DND-41 (cell line): ENCODE measurements at regions not wholly inside any gene's neighbourhood (a gene's known extent, or its start where the extent isn't known, plus 50 kb on each side); places are given as distances from the start of the nearest gene placed in this dataset.

Experiments
- ATAC-seq: fragments of 200-7000 bp; cut with Tn5 transposase; 3 replicates; pipeline ENCODE4 v1.9.1; 2021; ENCODE audit warnings: low read depth; ENCODE audit not compliant: insufficient read depth
- DNase-seq: peaks from one replicate; pipeline ENCODE4 v3.0.0-alpha.2; 2020
- H2AFZ ChIP-seq: 2 replicates; pipeline ENCODE4 v1.6.0; 2012; ENCODE audit warnings: low read depth, low read length
- H3K27ac ChIP-seq: 2 replicates; pipeline ENCODE4 v1.5.1; 2012; ENCODE audit warnings: low read length, inconsistent platforms
- H3K27me3 ChIP-seq: fragments of 200-600 bp; sonication (generic); 2 replicates; pipeline ENCODE4 v1.6.0; 2012; ENCODE audit warnings: low read length, mild to moderate bottlenecking, inconsistent platforms; ENCODE audit not compliant: insufficient read depth, poor library complexity
- H3K36me3 ChIP-seq: 2 replicates; pipeline ENCODE4 v1.5.1; 2012; ENCODE audit warnings: low read length, inconsistent platforms; ENCODE audit not compliant: insufficient read depth
- H3K4me1 ChIP-seq: 2 replicates; pipeline ENCODE4 v1.5.1; 2012; ENCODE audit warnings: mild to moderate bottlenecking, low read length; ENCODE audit not compliant: insufficient read depth
- H3K4me2 ChIP-seq: 2 replicates; pipeline ENCODE4 v1.6.0; 2012; ENCODE audit warnings: mild to moderate bottlenecking, moderate library complexity, low read length, inconsistent platforms; ENCODE audit not compliant: insufficient read depth
- H3K4me3 ChIP-seq, 2 experiments: fragments of 200-600 bp in 1 of 2; shearing (Covaris generic) in 1 of 2; 2 replicates each; pipeline ENCODE4 v1.5.1; 2012 to 2016; ENCODE audit warnings: inconsistent platforms in 2 of 2, low read length in 2 of 2, mild to moderate bottlenecking in 2 of 2, low read depth in 1 of 2, moderate library complexity in 1 of 2
- H3K79me2 ChIP-seq: 2 replicates; pipeline ENCODE4 v1.6.0; 2012; ENCODE audit warnings: low read length, inconsistent platforms; ENCODE audit not compliant: insufficient read depth
- H3K9ac ChIP-seq: 2 replicates; pipeline ENCODE4 v1.6.0; 2012; ENCODE audit warnings: low read depth, mild to moderate bottlenecking, inconsistent platforms, low read length, moderate library complexity
- H3K9me3 ChIP-seq: 2 replicates; pipeline ENCODE4 v1.5.1; 2012; ENCODE audit warnings: low read length, moderate library complexity, mild to moderate bottlenecking, inconsistent platforms; ENCODE audit not compliant: insufficient read depth, severe bottlenecking
- H4K20me1 ChIP-seq: 2 replicates; pipeline ENCODE4 v1.6.0; 2012; ENCODE audit warnings: low read length; ENCODE audit not compliant: insufficient read depth
- CTCF ChIP-seq: IDR thresholded peaks from 2 replicates; pipeline ENCODE4 v1.5.1; 2012; ENCODE audit warnings: borderline replicate concordance, low read length, moderate library complexity, mild to moderate bottlenecking; ENCODE audit not compliant: poor library complexity, severe bottlenecking; ENCODE audit errors: extremely low read depth
- EZH2 ChIP-seq: IDR thresholded peaks from 3 replicates; pipeline ENCODE4 v1.6.1; 2012; ENCODE audit warnings: borderline replicate concordance, low read depth, mild to moderate bottlenecking, moderate library complexity, low read length, inconsistent platforms; ENCODE audit not compliant: severe bottlenecking

- peaks cover 34% of the 10 kb centered on the region for H3K4me1 ChIP-seq
Measured at GRCh38 chr6:108795814-108796213, 52.4 kb upstream of the ARMC2 start.

GRCh38 chr6:108796875-108797274 lies 51.3 kb upstream of the ARMC2 start:
- no peak overlapping the region for H3K9ac ChIP-seq
- no peak for DNase-seq
- H3K4me2 ChIP-seq, result no peak overlapping the region
- peak overlapping the region; percentile 37; the same call in 1 of the 2 replicates for H2AFZ ChIP-seq
- no peak overlapping the region for H3K4me3 ChIP-seq
- no peaks in the 10 kb centered on the region for H3K79me2 ChIP-seq
- no peaks in the 10 kb centered on the region for H3K27me3 ChIP-seq
- no peaks in the 10 kb centered on the region for H3K36me3 ChIP-seq
- no peaks in the 10 kb centered on the region for H4K20me1 ChIP-seq
- H3K4me1 ChIP-seq, result peaks cover 34% of the 10 kb centered on the region
- ATAC-seq, result no peak
- TF ChIP-seq CTCF, result no peak
- no peak for TF ChIP-seq EZH2
- H3K9me3 ChIP-seq, result no peaks in the 10 kb centered on the region
- H3K27ac ChIP-seq, result no peak overlapping the region

More at GRCh38 chr6:108795814-108796213, 52.4 kb upstream of the ARMC2 start:
- Histone ChIP-seq H3K27ac (no peak overlapping the region), H4K20me1 (no peaks in the 10 kb centered on the region), H3K9me3 (no peaks in the 10 kb centered on the region), H3K4me3 (no peak overlapping the region), H3K79me2 (no peaks in the 10 kb centered on the region), H3K4me2 (no peak overlapping the region), H3K27me3 (no peaks in the 10 kb centered on the region), H3K9ac (no peak overlapping the region), H2AFZ (no peak overlapping the region), H3K36me3 (no peaks in the 10 kb centered on the region)
- DNase-seq, result no peak
- TF ChIP-seq EZH2, result no peak
- no peak for TF ChIP-seq CTCF
- ATAC-seq, result no peak

- Histone ChIP-seq H3K9ac (peak overlapping the region; percentile 41), H3K4me2 (peak overlapping the region; percentile 56), H3K9me3 (no peaks in the 10 kb centered on the region), H4K20me1 (no peaks in the 10 kb centered on the region), H3K4me1 (peaks cover 34% of the 10 kb centered on the region), H3K27me3 (no peaks in the 10 kb centered on the region), H3K79me2 (no peaks in the 10 kb centered on the region), H3K36me3 (no peaks in the 10 kb centered on the region), H3K4me3 (peak overlapping the region in 1 of 2 experiments; percentile 30; a peak in 2 of 4 replicates), H3K27ac (peak overlapping the region; percentile 78), H2AFZ (peak overlapping the region; percentile 70)
- peak; percentile 44 for ATAC-seq
- DNase-seq, result no peak
- TF ChIP-seq CTCF, result no peak
- no peak for TF ChIP-seq EZH2
Measured at GRCh38 chr6:108797951-108798669, 50.1 kb upstream of the ARMC2 start.
